SKM-1 (cell line): ENCODE measurements at regions not wholly inside any gene's neighbourhood (a gene's known extent, or its start where the extent isn't known, plus 50 kb on each side); places are given as distances from the start of the nearest gene placed in this dataset.
"Not testable (repeated sequence)": the region's sequence is repeated elsewhere in the genome, so short reads cannot be mapped to it uniquely, and the experiment has no call there.

Experiments
- DNase-seq: peaks from one replicate; lab custom pipeline; 2025; ENCODE audit not compliant: unreplicated experiment; lab: John Stamatoyannopoulos, UW

DNA sequence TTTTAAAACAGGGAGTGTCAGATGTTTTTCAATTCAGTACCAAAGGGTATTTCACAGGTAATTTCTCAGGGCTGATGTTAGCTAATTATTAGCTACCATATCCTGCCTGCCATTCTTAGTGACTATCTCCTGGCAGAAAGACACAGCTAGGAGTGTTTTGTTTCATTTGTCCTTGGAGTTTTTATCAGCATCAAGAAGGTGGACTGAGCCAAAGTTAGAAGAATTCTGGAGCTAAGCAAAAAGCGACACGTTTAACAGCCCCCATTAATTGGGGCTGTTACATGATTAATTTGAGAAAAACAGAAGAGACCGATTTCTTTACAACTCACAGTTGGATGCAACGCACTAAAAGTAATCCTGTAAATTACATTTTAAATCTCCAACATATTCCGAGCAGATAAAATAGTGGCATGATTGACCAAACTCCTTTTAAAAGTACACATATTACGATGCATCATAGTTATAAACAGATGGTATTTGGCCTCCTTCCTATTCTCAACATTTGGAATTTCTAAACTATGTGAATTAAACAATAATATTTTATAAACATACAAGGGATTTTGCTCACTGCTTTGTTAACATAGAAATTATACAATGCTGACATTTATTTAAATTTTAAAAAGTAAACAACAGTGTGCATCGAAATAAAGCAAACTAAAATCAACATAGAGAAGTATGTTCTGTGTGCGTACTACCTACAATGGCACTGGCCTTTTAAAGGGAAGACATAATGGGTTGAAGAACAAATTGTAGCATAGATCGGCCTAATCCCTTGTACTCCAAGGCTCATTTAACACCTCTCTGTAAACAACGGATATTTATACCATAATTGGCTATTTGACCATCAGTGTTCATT lies 585.1 kb downstream of the ZEB2 start:
- no peak for DNase-seq

DNA sequence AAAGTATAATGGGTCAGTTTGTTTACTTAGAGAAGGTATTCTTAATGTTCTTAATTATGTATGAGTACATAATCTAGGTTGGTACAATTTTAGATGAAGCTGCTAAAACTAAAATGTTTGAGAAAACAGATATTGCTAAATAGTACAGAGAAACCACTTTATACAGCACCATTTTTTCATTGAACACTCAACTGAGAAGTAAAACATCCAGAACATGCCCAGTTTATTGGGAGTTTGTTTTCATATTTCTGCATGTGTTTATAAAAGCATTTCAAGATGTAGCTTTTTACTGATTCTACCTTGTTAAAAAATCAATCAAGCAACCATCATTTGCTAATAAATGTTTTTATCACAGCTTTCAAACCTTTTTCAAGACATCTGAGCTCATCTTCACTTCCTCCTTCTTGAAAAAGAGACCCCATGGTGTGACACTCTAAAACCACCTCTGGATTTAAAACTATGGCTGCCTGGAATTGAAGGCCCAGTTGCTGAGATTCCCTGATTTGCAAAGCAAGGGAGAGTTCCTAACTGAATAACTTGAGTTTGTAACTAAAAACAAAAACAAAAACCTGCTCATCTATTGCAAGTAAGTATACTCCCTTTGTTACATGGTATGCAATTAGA lies 585.9 kb downstream of the ZEB2 start:
- no peak for DNase-seq

DNA sequence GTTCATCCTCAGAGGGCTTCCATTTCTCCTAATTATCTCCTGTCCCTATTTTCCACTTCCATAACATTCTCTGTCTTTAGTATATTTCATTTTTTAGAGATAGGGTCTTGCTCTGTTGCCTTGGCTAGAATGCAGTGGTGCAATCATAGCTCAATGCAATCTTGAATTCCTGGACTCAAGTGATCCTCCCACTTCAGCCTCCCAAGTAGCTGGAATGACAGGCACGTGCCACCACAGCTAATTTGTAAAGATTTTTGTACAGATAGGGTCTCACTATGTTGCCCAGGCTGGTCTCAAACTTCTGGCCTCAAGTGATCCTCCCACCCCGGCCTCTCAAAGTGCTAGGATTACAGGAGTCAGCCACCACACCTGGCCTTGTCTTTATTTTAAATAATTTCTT lies 589.0 kb downstream of the ZEB2 start:
- DNase-seq: no peak

DNA sequence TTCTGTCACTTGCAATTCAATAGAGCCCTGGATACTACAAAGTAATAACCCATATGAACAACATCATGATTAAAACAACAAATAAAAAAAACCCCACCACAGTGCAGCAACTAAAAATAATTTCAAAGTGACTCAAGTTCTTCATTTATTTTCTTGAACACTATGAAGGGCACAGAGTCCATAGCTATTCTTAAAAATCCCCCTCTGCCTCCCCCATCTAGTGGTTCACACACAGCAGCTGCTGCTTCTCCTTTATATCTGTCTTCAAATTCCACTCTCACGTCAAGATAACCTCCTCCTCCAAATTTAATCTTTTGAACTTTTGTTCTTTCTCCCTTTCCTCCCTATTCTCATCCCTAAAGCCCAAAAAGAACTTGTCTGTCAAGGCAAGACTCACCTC lies 591.3 kb downstream of the ZEB2 start:
- no peak for DNase-seq

DNA sequence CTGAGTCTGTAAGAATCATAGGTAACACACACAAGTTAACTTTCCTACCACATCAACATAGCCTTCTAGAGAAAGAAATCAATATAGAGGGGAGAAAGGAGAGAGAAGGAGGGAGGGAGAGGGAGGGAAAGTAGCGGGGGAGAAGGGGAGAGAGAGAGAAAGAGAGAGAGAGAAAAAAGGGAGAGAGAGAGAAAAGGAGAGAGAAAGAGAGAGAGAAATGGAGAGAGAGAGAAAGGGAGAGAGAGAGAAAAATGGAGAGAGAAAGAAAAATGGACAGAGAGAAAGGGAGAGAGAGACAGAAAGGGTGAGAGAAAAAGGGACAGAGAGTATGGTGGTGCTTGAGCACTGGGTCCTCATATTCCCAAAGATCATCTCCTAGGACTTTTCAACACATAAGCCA lies 591.7 kb downstream of the ZEB2 start:
- no peak for DNase-seq

DNA sequence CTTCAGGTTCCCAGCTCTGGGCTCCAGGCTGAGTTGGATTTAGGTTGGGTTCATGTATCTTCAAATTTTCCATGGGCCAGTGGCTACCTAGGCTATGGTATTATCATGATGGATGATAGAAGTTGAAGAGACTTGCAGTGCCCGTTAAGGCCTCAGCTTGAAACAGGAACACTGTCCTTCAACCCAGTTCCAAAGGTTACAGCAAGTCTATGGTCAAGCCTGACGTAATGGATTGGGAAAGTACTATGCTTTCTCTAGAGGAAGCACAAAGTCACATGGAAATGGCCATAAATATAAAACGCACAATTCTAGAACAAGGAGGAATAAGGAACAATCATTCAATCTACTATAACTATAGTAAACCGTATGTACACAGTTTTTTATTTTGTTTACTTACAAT lies 593.2 kb downstream of the ZEB2 start:
- DNase-seq: no peak

DNA sequence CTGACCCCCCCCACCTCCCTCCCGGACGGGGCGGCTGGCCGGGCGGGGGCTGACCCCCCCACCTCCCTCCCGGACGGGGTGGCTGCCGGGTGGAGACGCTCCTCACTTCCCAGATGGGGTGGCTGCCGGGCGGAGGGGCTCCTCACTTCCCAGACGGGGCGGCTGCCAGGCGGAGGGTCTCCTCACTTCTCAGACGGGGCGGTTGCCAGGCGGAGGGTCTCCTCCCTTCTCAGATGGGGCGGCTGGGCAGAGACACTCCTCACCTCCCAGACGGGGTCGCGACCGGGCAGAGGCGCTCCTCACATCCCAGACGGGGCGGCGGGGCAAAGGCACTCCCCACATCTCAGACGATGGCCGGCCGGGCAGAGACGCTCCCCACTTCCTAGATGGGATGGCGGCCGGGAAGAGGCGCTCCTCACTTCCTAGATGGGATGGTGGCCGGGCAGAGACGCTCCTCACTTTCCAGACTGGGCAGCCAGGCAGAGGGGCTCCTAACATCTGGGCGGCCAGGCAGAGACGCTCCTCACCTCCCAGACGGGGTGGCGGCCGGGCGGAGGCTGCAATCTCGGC lies 597.6 kb downstream of the ZEB2 start:
- not testable (repeated sequence) for DNase-seq

DNA sequence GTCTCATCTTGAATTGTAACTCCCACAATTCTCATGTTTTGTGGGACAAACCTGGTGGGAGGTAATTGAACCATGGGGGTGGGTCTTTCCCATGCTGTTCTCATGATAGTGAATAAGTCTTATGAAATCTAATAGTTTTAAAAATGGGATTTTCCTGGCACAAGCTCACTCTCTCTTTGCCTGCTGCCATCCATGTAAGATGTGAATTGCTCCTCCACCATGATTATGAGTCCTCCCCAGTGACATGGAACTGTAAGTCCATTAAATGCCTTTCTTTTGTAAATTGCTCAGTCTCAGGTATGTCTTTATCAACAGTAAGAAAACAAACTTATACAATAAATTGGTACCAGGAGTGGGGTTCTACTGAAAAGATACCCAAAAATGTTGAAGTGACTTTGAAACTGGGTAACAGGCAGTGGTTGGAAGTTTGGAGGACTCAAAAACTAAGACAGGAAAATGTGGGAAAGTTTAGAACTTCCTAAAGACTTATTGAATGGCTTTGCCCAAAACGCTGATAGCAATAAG lies 601.4 kb downstream of the ZEB2 start:
- no peak for DNase-seq

DNA sequence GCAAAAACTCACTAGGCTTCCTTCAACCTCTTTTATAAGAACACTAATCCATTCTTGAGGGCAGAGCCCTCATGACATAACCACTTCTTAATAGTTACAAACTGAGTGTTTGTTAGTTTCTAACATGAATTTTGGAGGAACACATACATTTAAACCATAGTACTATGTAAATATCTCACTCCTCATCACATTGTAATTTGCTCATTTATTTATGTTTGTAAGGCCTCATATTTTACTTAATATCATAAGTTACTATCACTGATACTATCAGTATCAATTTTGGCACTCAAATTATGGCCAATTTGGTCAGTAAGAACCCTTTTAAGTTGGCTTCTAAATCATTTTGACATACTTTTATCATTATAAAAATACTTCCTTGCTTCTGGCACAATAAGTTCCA lies 603.1 kb downstream of the ZEB2 start:
- no peak for DNase-seq

DNA sequence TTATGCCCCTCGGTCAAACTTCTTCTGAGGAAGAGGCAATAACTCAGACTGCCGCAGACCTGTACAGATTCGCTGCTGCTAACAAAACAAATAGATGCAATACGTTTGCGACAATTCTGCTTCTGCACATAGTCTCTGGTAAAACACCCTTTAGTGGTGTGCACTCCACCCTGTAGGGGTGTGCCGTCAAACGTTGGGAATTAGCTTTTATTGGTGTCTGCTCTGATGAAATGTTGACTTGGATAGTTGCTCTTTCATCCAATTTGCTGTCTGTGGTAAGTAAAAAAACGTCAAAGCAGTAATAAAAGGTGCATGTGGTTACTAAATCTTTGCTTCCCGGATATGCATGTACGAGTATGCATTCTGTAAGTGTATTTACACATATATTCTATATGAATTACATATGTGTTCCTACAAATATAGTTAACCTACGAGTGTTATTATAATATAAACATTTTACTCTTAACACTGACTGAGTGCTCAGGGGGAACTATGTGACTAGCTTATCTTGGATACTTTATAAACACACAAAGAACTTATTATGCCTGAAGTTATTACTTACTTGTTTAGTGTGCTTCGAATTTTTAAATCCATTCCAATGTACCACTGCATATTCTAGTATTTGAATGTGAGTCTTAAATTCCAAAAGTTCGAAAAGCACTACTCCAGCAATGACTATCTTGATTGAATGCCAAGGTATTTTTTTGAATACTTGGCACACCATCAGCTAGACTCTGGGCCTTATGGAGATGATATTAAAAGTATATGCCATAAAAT lies 610.2 kb downstream of the ZEB2 start:
- DNase-seq: no peak

DNA sequence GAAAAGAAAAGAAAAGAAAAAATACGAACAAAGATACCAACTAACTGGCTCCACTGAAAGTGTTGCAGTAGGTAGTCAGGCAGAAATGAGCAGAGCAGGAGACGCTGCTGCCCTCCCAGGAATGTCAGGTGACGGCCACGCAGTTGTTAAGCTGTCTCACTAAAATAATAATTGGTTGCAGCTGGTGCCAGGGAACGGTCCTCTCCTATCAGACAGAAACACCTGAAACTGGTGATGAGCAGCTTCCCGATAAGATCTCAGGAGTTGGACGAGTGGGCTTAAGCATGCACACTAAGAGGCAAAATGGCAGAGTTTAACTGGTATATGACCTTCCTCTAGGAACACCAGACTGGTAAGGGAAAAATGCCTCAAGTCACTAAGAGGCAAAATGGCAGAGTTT lies 611.1 kb downstream of the ZEB2 start:
- DNase-seq: no peak

DNA sequence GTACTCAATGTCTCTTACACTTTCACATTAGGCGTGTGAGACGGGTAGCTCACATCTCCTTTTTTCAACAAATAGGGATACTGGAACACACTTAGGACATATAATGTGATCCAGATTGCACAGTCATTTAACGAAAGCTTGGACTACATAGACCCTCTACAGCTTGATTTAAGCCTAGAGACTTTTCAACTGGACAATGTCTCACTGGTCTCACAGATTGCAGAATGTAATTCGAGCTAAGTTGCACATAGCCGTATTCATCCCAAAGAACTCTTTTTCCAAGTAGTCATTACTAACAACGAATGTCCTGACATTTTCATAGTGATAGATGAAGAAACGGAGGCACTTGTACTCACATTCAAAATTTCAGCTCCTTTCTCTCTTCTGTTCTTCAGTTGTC lies 612.1 kb downstream of the ZEB2 start:
- DNase-seq: no peak

DNA sequence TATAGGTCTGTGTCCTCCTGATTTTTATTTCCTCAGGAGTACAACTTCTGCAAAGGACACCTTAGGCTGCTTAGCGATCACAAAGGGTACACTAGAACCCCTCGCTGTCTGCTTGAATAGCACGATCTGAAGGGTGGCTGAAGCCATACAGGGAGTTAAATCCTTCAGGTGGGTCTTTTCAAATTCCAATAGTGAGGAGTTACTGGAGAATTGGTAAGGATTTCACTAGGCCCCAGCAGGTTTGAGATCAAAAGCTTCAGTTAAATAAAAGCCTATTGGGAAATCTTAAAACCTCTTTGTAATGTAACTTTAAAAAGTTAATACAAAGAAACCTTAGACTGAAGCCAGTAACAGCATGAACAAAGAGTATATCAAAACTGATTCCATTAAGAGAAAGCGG lies 613.1 kb downstream of the ZEB2 start:
- no peak for DNase-seq

DNA sequence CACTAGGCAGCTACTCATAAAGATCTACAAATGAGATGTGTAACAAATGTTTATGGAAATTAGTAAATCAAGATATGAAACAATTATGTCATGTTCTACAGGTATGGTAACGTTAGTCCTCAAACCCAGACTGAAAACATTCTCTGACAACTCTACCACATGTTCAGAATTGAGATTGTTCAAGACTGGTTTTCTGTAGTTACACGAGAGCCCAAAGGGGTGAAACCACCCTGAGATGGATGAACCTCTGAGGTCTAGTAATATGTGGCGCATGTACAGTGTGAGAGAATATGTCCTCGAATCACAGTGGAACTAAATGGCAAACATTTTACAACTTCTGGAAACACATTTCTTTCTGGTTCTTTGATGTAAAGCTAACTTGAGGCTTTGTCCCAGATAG lies 614.3 kb downstream of the ZEB2 start:
- no peak for DNase-seq

DNA sequence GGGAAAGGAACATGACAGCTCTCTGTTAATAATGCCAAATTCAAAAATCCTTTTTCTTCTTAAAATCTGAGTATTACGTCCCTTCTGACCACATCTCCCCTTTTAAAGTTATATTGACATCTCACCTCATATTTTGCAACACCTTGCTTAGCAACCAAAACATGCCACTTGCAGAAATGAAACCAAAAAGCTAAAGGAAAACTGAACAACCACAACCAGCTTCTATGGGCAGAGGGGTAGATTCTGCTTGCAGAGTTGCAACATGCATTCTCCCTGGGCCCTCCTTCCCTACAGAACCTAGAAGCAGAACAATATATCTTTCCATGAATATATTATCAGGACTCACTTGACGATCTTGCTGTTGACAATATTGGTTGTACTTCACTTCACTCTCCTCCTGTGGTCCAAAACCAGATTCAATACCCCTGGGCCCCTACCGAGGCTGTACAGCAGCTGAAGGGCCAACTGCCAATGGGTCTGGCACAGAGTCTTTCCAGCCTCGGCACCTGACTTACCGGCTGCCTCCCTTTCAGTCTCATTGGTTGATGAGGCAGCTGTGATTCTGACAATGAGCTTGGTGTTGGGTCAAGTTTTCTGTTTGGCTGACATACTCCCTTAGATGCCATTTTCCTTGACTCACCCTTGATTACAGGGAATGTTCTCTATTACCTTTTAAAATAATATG lies 616.6 kb downstream of the ZEB2 start:
- no peak for DNase-seq

DNA sequence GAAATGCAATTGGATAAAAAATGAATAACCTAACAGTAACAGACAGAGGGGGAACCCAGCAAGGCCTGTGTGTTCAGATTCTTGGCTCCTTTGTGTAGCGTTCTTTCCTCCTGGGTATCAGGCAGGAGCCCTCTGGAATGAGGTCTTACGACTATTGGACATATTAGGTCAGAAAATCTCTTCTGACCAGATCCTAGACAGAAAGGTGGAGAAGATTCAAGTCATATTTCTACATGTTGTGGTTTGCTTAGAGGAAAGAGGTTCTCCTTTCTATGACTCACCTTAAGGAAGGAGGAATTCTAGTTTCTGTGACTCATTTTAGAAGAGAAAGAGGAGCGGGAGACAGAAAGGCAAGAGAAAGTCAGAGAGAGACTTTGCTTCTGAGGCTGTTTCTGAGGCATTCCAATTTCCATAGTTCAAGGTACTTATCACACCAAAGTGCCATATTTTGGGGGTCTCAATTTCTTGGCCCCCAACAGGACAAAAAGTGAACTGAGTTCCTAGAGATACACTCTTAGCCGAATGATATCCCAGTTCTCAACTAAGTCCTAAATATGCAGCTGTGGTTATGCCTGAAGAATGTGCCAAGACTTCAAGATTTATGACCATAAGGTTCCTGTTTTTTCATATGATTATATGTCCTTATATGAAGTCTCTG lies 618.6 kb downstream of the ZEB2 start:
- no peak for DNase-seq

DNA sequence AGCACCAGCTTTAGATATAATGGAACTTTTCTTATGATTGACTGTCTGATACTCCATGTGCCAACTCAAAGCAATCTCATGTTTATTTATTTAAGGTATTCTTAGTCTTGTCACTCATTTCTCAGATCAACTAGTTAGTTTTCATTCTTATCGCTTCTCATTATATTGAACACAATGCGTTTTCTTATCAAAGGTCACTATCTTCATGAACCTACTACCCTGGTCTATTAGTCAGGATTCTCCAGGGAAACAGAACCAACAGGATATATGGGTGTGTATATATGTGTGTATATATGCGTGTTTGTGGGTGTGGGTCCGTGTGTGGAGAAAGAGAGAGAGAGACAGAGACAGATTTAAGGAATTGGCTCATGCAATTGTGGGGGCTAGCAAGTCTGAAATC lies 619.9 kb downstream of the ZEB2 start:
- DNase-seq: no peak

DNA sequence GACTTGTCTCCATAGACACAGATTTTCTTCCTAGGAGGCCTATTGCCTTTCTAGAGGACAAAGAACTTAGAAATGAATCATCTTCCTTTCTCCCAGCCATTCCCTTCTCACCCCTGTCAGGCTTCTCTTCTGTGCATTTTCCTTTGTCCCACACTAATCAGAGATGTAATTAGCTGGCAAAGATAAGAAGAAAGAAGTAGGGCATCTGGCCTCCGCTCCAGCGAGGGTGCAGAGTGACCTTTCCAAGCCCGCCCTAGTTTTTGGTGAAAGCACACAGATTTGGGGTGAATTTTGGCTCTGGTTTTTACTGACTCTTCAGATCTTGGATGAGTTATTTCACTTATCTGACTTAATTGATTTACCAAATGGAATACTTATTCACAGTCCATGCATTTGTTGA lies 626.5 kb downstream of the ZEB2 start:
- DNase-seq: no peak

DNA sequence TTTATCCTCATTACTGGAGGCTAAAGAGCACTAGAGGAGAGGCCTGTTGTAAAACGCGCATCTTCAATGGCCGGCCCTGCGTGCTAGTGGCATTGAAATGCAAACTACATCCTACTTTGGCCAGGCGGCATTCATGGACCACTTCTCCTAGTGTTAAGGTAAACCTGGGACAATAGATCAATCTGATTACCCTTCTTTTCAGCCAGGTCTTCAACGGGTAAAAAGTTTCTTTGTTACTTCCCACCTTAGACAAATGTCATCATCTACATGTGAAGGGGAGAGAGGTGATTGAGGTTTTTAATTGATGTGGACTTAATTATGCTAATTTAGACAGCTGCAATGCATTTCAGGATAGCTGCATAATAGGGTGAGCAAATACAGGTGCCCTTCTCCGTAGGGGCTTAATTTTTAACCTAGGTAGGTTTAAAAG lies 628.0 kb downstream of the ZEB2 start:
- no peak for DNase-seq

DNA sequence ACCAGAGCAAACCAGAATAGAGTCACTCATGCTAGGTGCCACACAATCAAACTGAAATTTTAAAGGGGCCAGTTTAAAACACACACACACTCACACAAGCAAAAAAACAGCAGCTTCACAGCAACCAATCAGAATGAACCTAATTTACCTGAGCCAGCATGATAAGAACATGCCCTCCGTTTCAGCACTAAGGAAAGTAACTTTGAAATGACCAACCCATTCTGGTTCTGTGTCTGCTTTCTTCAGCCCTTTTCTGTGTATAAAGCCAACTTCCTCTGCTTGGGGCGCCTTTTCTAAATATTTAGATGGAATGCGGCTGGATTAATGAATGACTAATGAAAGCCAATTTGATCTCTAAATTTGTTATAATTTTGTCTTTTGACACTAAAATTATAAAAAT lies 629.1 kb downstream of the ZEB2 start:
- DNase-seq: no peak
